ENCODE measurements at regions not wholly inside any gene's neighbourhood (a gene's known extent, or its start where the extent isn't known, plus 50 kb on each side); places are given as distances from the start of the nearest gene placed in this dataset.
"Not testable (repeated sequence)": the region's sequence is repeated elsewhere in the genome, so short reads cannot be mapped to it uniquely, and the experiment has no call there.

- Histone ChIP-seq H3K4me1 (ENCODE audit: control insufficient read depth in 1 of 2, insufficient read depth in 2 of 2, low read length in 2 of 2) (no peaks in the 10 kb centered on the region), H3K14ac (ENCODE audit: low read length) (no peak overlapping the region), H3K4ac (ENCODE audit: low read depth, low read length) (no peak overlapping the region), H3K79me1 (ENCODE audit: low read length) (no peaks in the 10 kb centered on the region), H4K12ac (ENCODE audit: low read depth, low read length) (no peak overlapping the region), H3K4me3 (ENCODE audit: low read depth, low read length) (no peak overlapping the region), H3K23ac (ENCODE audit: low read length) (no peak overlapping the region), H2AK5ac (ENCODE audit: low read length) (no peak overlapping the region), H3K27ac (ENCODE audit: low read depth, low read length) (no peak overlapping the region), H2AFZ (ENCODE audit: insufficient read depth, low read length, poor library complexity) (no peak overlapping the region), H3K9ac (ENCODE audit: low read length) (no peak overlapping the region), H3K18ac (ENCODE audit: low read length) (no peak overlapping the region), H3K4me2 (ENCODE audit: low read length) (no peak overlapping the region), H3K9me3 (ENCODE audit: insufficient read depth, low read depth, low read length) (no peaks in the 10 kb centered on the region), H3K79me2 (ENCODE audit: control insufficient read depth, insufficient read depth, low read length, poor library complexity) (no peaks in the 10 kb centered on the region), H3K27me3 (ENCODE audit: insufficient read depth, low read length) (no peaks in the 10 kb centered on the region), H3K36me3 (ENCODE audit: control insufficient read depth in 1 of 2, insufficient read depth in 2 of 2, low read length in 2 of 2) (no peaks in the 10 kb centered on the region), H4K8ac (ENCODE audit: low read depth, low read length) (no peak overlapping the region), H2BK120ac (ENCODE audit: insufficient read depth, low read length, poor library complexity) (no peak overlapping the region), H4K91ac (ENCODE audit: low read depth, low read length) (no peak overlapping the region), H2BK12ac (ENCODE audit: low read length) (no peak overlapping the region), H2BK5ac (ENCODE audit: low read depth, low read length, poor library complexity) (no peak overlapping the region)
- no CpG with 5 or more reads among the region's 4 CpGs for WGBS (ENCODE audit: extremely low coverage, insufficient coverage, insufficient read length)
- no peak for DNase-seq
Measured at GRCh38 chr16:24652209-24652712, 77.2 kb upstream of the TNRC6A start.

- H3K14ac ChIP-seq (ENCODE audit: low read length) = no peak overlapping the region
Measured at GRCh38 chr16:24652803-24653202, 76.6 kb upstream of the TNRC6A start.

GRCh38 chr16:24653725-24654124 lies 75.7 kb upstream of the TNRC6A start:
- Histone ChIP-seq H3K4me2 (ENCODE audit: low read length) (no peak overlapping the region), H2AK5ac (ENCODE audit: low read length) (no peak overlapping the region), H3K27me3 (ENCODE audit: insufficient read depth, low read length) (no peaks in the 10 kb centered on the region), H3K27ac (ENCODE audit: low read depth, low read length) (no peak overlapping the region), H3K79me1 (ENCODE audit: low read length) (no peaks in the 10 kb centered on the region), H3K4me1 (ENCODE audit: control insufficient read depth in 1 of 2, insufficient read depth in 2 of 2, low read length in 2 of 2) (no peaks in the 10 kb centered on the region), H3K79me2 (ENCODE audit: control insufficient read depth, insufficient read depth, low read length, poor library complexity) (no peaks in the 10 kb centered on the region), H2BK12ac (ENCODE audit: low read length) (no peak overlapping the region), H3K36me3 (ENCODE audit: control insufficient read depth in 1 of 2, insufficient read depth in 2 of 2, low read length in 2 of 2) (no peaks in the 10 kb centered on the region), H3K9ac (ENCODE audit: low read length) (no peak overlapping the region), H4K91ac (ENCODE audit: low read depth, low read length) (no peak overlapping the region), H4K8ac (ENCODE audit: low read depth, low read length) (no peak overlapping the region), H3K23ac (ENCODE audit: low read length) (no peak overlapping the region), H4K12ac (ENCODE audit: low read depth, low read length) (no peak overlapping the region), H3K4me3 (ENCODE audit: low read depth, low read length) (no peak overlapping the region), H2AFZ (ENCODE audit: insufficient read depth, low read length, poor library complexity) (no peak overlapping the region), H2BK5ac (ENCODE audit: low read depth, low read length, poor library complexity) (no peak overlapping the region), H3K14ac (ENCODE audit: low read length) (no peak overlapping the region), H3K9me3 (ENCODE audit: insufficient read depth, low read depth, low read length) (no peaks in the 10 kb centered on the region), H2BK120ac (ENCODE audit: insufficient read depth, low read length, poor library complexity) (no peak overlapping the region), H3K18ac (ENCODE audit: low read length) (no peak overlapping the region), H3K4ac (ENCODE audit: low read depth, low read length) (no peak overlapping the region)
- no CpG with 5 or more reads among the region's 4 CpGs for WGBS (ENCODE audit: extremely low coverage, insufficient coverage, insufficient read length)
- DNase-seq = no peak

More at GRCh38 chr16:24652803-24653202, 76.6 kb upstream of the TNRC6A start:
- Histone ChIP-seq H3K18ac (ENCODE audit: low read length) (no peak overlapping the region), H3K27me3 (ENCODE audit: insufficient read depth, low read length) (no peaks in the 10 kb centered on the region), H3K4me2 (ENCODE audit: low read length) (no peak overlapping the region), H3K9ac (ENCODE audit: low read length) (no peak overlapping the region), H3K36me3 (ENCODE audit: control insufficient read depth in 1 of 2, insufficient read depth in 2 of 2, low read length in 2 of 2) (no peaks in the 10 kb centered on the region), H2AFZ (ENCODE audit: insufficient read depth, low read length, poor library complexity) (no peak overlapping the region), H3K27ac (ENCODE audit: low read depth, low read length) (no peak overlapping the region), H4K91ac (ENCODE audit: low read depth, low read length) (no peak overlapping the region), H4K12ac (ENCODE audit: low read depth, low read length) (no peak overlapping the region), H2BK12ac (ENCODE audit: low read length) (no peak overlapping the region), H3K4me1 (ENCODE audit: control insufficient read depth in 1 of 2, insufficient read depth in 2 of 2, low read length in 2 of 2) (no peaks in the 10 kb centered on the region), H3K79me1 (ENCODE audit: low read length) (no peaks in the 10 kb centered on the region), H2AK5ac (ENCODE audit: low read length) (no peak overlapping the region), H4K8ac (ENCODE audit: low read depth, low read length) (no peak overlapping the region), H2BK120ac (ENCODE audit: insufficient read depth, low read length, poor library complexity) (no peak overlapping the region), H3K9me3 (ENCODE audit: insufficient read depth, low read depth, low read length) (no peaks in the 10 kb centered on the region), H2BK5ac (ENCODE audit: low read depth, low read length, poor library complexity) (no peak overlapping the region), H3K23ac (ENCODE audit: low read length) (no peak overlapping the region), H3K79me2 (ENCODE audit: control insufficient read depth, insufficient read depth, low read length, poor library complexity) (no peaks in the 10 kb centered on the region), H3K4me3 (ENCODE audit: low read depth, low read length) (no peak overlapping the region), H3K4ac (ENCODE audit: low read depth, low read length) (no peak overlapping the region)
- no CpG with 5 or more reads among the region's 1 CpG for WGBS (ENCODE audit: extremely low coverage, insufficient coverage, insufficient read length)
- no peak for DNase-seq

GRCh38 chr16:24665942-24666341 lies 63.5 kb upstream of the TNRC6A start:
- H4K91ac ChIP-seq (ENCODE audit: low read depth, low read length); DNase-seq; H4K12ac ChIP-seq (ENCODE audit: low read depth, low read length); H2AK5ac ChIP-seq (ENCODE audit: low read length); H2BK120ac ChIP-seq (ENCODE audit: insufficient read depth, low read length, poor library complexity); H3K23ac ChIP-seq (ENCODE audit: low read length); H2BK12ac ChIP-seq (ENCODE audit: low read length); H3K18ac ChIP-seq (ENCODE audit: low read length); H3K4me2 ChIP-seq (ENCODE audit: low read length); H2AFZ ChIP-seq (ENCODE audit: insufficient read depth, low read length, poor library complexity); H3K4me3 ChIP-seq (ENCODE audit: low read depth, low read length); H2BK5ac ChIP-seq (ENCODE audit: low read depth, low read length, poor library complexity); H3K9me3 ChIP-seq (ENCODE audit: insufficient read depth, low read depth, low read length); H3K36me3 ChIP-seq (ENCODE audit: control insufficient read depth in 1 of 2, insufficient read depth in 2 of 2, low read length in 2 of 2); H3K27ac ChIP-seq (ENCODE audit: low read depth, low read length); H3K4ac ChIP-seq (ENCODE audit: low read depth, low read length); H3K79me1 ChIP-seq (ENCODE audit: low read length); H3K4me1 ChIP-seq (ENCODE audit: control insufficient read depth in 1 of 2, insufficient read depth in 2 of 2, low read length in 2 of 2); H4K8ac ChIP-seq (ENCODE audit: low read depth, low read length); H3K9ac ChIP-seq (ENCODE audit: low read length); H3K27me3 ChIP-seq (ENCODE audit: insufficient read depth, low read length); H3K79me2 ChIP-seq (ENCODE audit: control insufficient read depth, insufficient read depth, low read length, poor library complexity); H3K14ac ChIP-seq (ENCODE audit: low read length): not testable (repeated sequence)
- no CpG with 5 or more reads among the region's 5 CpGs for WGBS (ENCODE audit: extremely low coverage, insufficient coverage, insufficient read length)
